KMS-11 (cell line): ENCODE measurements at regions not wholly inside any gene's neighbourhood (a gene's known extent, or its start where the extent isn't known, plus 50 kb on each side); places are given as distances from the start of the nearest gene placed in this dataset.
A peak's percentile ranks its signal among the peaks of the same experiment; 100 is the strongest.

Experiments
- H2AFZ ChIP-seq: fragments of 200-600 bp; sonication (generic); 2 replicates; pipeline ENCODE4 v1.6.1; 2016; ENCODE audit warnings: antibody characterized with exemption, mixed run types, low read depth
- H3K27ac ChIP-seq: fragments of 200-600 bp; sonication (generic); 2 replicates; pipeline ENCODE4 v1.6.1; 2016; ENCODE audit warnings: mild to moderate bottlenecking, mixed run types
- H3K27me3 ChIP-seq: fragments of 200-600 bp; sonication (generic); 2 replicates; pipeline ENCODE4 v1.6.1; 2017; ENCODE audit warnings: mild to moderate bottlenecking, low read depth, mixed run types, moderate library complexity; ENCODE audit not compliant: insufficient read depth
- H3K36me3 ChIP-seq: fragments of 200-600 bp; sonication (generic); 2 replicates; pipeline ENCODE4 v1.6.1; 2017; ENCODE audit warnings: mild to moderate bottlenecking, mixed run types; ENCODE audit not compliant: insufficient read depth
- H3K4me1 ChIP-seq: fragments of 200-600 bp; sonication (generic); 2 replicates; pipeline ENCODE4 v1.6.1; 2016; ENCODE audit warnings: mild to moderate bottlenecking, low read depth, mixed run types; ENCODE audit not compliant: poor library complexity, severe bottlenecking
- H3K4me2 ChIP-seq: fragments of 200-600 bp; sonication (generic); 2 replicates; pipeline ENCODE4 v1.7.0; 2016; ENCODE audit warnings: mild to moderate bottlenecking, mixed run types
- H3K4me3 ChIP-seq: fragments of 200-600 bp; sonication (generic); IDR thresholded peaks from 2 replicates; pipeline ENCODE4 v1.6.1; 2017; ENCODE audit warnings: low read depth, low read length, mixed read lengths; ENCODE audit not compliant: insufficient read depth
- H3K79me2 ChIP-seq: fragments of 200-600 bp; sonication (generic); 2 replicates; pipeline ENCODE4 v1.6.1; 2016; ENCODE audit warnings: low read depth, mixed run types; ENCODE audit not compliant: insufficient read depth
- H3K9ac ChIP-seq: fragments of 200-600 bp; sonication (generic); 2 replicates; pipeline ENCODE4 v1.6.1; 2016; ENCODE audit warnings: mild to moderate bottlenecking, mixed run types
- H4K20me1 ChIP-seq: fragments of 200-600 bp; sonication (generic); 2 replicates; pipeline ENCODE4 v1.6.1; 2016; ENCODE audit warnings: mild to moderate bottlenecking, mixed run types; ENCODE audit not compliant: insufficient read depth
- CTCF ChIP-seq: fragments of 200-600 bp; sonication (generic); conservative IDR thresholded peaks from 2 replicates; pipeline ENCODE4 v1.6.1; 2017; ENCODE audit warnings: low read depth, mild to moderate bottlenecking, antibody characterized with exemption, low read length, moderate library complexity, mixed read lengths

GRCh38 chr16:80468029-80468428, 72.8 kb upstream of the DYNLRB2 start:
- no peak overlapping the region for H3K27ac ChIP-seq
- H3K36me3 ChIP-seq: no peaks in the 10 kb centered on the region
- H3K79me2 ChIP-seq: no peaks in the 10 kb centered on the region
- H4K20me1 ChIP-seq: no peaks in the 10 kb centered on the region
- H3K9ac ChIP-seq: no peak overlapping the region
- peaks cover 12% of the 10 kb centered on the region for H3K4me1 ChIP-seq
- no peak overlapping the region for H2AFZ ChIP-seq
- H3K4me3 ChIP-seq: no peak overlapping the region
- H3K4me2 ChIP-seq: no peak overlapping the region
- no peak for TF ChIP-seq CTCF
- H3K27me3 ChIP-seq: no peaks in the 10 kb centered on the region

- peak; percentile 99 for TF ChIP-seq CTCF
- Histone ChIP-seq H3K27ac (no peak overlapping the region), H3K4me3 (no peak overlapping the region), H3K9ac (no peak overlapping the region), H3K4me1 (peaks cover 12% of the 10 kb centered on the region), H2AFZ (peak overlapping the region; percentile 19; the same call in 1 of the 2 replicates), H3K4me2 (peak overlapping the region; percentile 5), H4K20me1 (no peaks in the 10 kb centered on the region), H3K27me3 (no peaks in the 10 kb centered on the region), H3K36me3 (no peaks in the 10 kb centered on the region), H3K79me2 (no peaks in the 10 kb centered on the region)
Observed at GRCh38 chr16:80466024-80466987, 74.5 kb upstream of the DYNLRB2 start.

- H3K4me2 ChIP-seq: no peak overlapping the region
- H3K4me3 ChIP-seq: no peak overlapping the region
- H3K36me3 ChIP-seq: no peaks in the 10 kb centered on the region
- no peak overlapping the region for H3K27ac ChIP-seq
- H3K4me1 ChIP-seq: peaks cover 12% of the 10 kb centered on the region
- no peaks in the 10 kb centered on the region for H4K20me1 ChIP-seq
- no peak for TF ChIP-seq CTCF
- no peak overlapping the region for H3K9ac ChIP-seq
- no peaks in the 10 kb centered on the region for H3K27me3 ChIP-seq
- H3K79me2 ChIP-seq: no peaks in the 10 kb centered on the region
- H2AFZ ChIP-seq: no peak overlapping the region
Observed at GRCh38 chr16:80463751-80464495, 76.9 kb upstream of the DYNLRB2 start.

- H2AFZ ChIP-seq: no peak overlapping the region
- no peaks in the 10 kb centered on the region for H3K27me3 ChIP-seq
- no peak overlapping the region for H3K27ac ChIP-seq
- H3K79me2 ChIP-seq: no peaks in the 10 kb centered on the region
- TF ChIP-seq CTCF: no peak
- H4K20me1 ChIP-seq: no peaks in the 10 kb centered on the region
- peaks cover 12% of the 10 kb centered on the region for H3K4me1 ChIP-seq
- H3K36me3 ChIP-seq: no peaks in the 10 kb centered on the region
- H3K4me2 ChIP-seq: no peak overlapping the region
- H3K9ac ChIP-seq: no peak overlapping the region
- no peak overlapping the region for H3K4me3 ChIP-seq
Observed at GRCh38 chr16:80463326-80463725, 77.5 kb upstream of the DYNLRB2 start.
